Liver (tissue), 8 donors: ENCODE measurements at regions not wholly inside any gene's neighbourhood (a gene's known extent, or its start where the extent isn't known, plus 50 kb on each side); places are given as distances from the start of the nearest gene placed in this dataset.

Experiments
- DNase-seq: peaks from one replicate; pipeline ENCODE4 v3.0.0-alpha.2; 2017; ENCODE audit warnings: low spot score
- H3K27ac ChIP-seq, 2 donors: one replicate each; pipeline ENCODE4 v1.7.0; 2013; ENCODE audit warnings: inconsistent platforms in 2 of 2, low read length in 2 of 2, control low read depth in 1 of 2, low read depth in 1 of 2, mild to moderate bottlenecking in 1 of 2
- H3K27me3 ChIP-seq, 4 donors: one replicate each; pipeline versions ENCODE4 v1.6.1 to v1.7.0; 2013; ENCODE audit warnings: low read length in 3 of 4, inconsistent platforms in 1 of 4, mild to moderate bottlenecking in 1 of 4, moderate library complexity in 1 of 4; ENCODE audit not compliant: control insufficient read depth in 4 of 4, insufficient read depth in 4 of 4
- H3K36me3 ChIP-seq, 4 donors: one replicate each; pipeline versions ENCODE4 v1.6.1 to v1.7.0; 2013; ENCODE audit warnings: low read length in 3 of 4, mild to moderate bottlenecking in 3 of 4, low read depth in 1 of 4, moderate library complexity in 1 of 4; ENCODE audit not compliant: control insufficient read depth in 4 of 4, insufficient read depth in 3 of 4
- H3K4me1 ChIP-seq, 4 donors: one replicate each; pipeline versions ENCODE4 v1.6.1 to v1.7.0; 2013; ENCODE audit warnings: low read length in 3 of 4, mild to moderate bottlenecking in 3 of 4, moderate library complexity in 1 of 4; ENCODE audit not compliant: control insufficient read depth in 4 of 4, insufficient read depth in 4 of 4
- H3K4me3 ChIP-seq, 3 donors: one replicate each; pipeline versions ENCODE4 v1.6.1 to v1.7.0; 2013; ENCODE audit warnings: low read length in 3 of 3, control low read depth in 1 of 3, low read depth in 1 of 3, mild to moderate bottlenecking in 1 of 3
- H3K9ac ChIP-seq, 2 donors: one replicate each; pipeline ENCODE4 v1.7.0; 2013; ENCODE audit warnings: low read length in 2 of 2, mild to moderate bottlenecking in 2 of 2, moderate library complexity in 2 of 2, control low read depth in 1 of 2, low read depth in 1 of 2
- H3K9me3 ChIP-seq, 4 donors: one replicate each; pipeline versions ENCODE4 v1.6.1 to v1.7.0; 2013; ENCODE audit warnings: low read length in 3 of 4; ENCODE audit not compliant: control insufficient read depth in 4 of 4
- ATF3 ChIP-seq: IDR thresholded peaks from 2 replicates; pipeline ENCODE4 v1.6.1; 2016; ENCODE audit warnings: antibody characterized with exemption
- CTCF ChIP-seq: fragments of 150-350 bp; IDR thresholded peaks from 2 replicates; pipeline ENCODE4 v1.5.1; 2017; ENCODE audit warnings: improper control_type of control experiment, low read depth, low read length; ENCODE audit not compliant: missing input control
- EGR1 ChIP-seq, 2 donors: IDR thresholded peaks; 2 replicates each; pipeline ENCODE4 v1.6.1; 2016 to 2018; ENCODE audit warnings: antibody characterized with exemption in 2 of 2, low read depth in 2 of 2
- FOXA1 ChIP-seq: IDR thresholded peaks from 2 replicates; pipeline ENCODE4 v1.6.1; 2016; ENCODE audit warnings: antibody characterized with exemption
- FOXA2 ChIP-seq: IDR thresholded peaks from 2 replicates; pipeline ENCODE4 v1.6.1; 2016; ENCODE audit warnings: antibody characterized with exemption
- GABPA ChIP-seq, 2 donors: IDR thresholded peaks in 1 of 2; conservative IDR thresholded peaks in 1 of 2; 2 replicates each; pipeline ENCODE4 v1.6.1; 2016; ENCODE audit warnings: antibody characterized with exemption in 2 of 2, mild to moderate bottlenecking in 1 of 2, moderate library complexity in 1 of 2
- HNF4A ChIP-seq, 2 donors: conservative IDR thresholded peaks; 2 replicates each; pipeline ENCODE4 v1.6.1; 2016; ENCODE audit warnings: antibody characterized with exemption in 2 of 2, mild to moderate bottlenecking in 2 of 2
- HNF4G ChIP-seq: IDR thresholded peaks from 2 replicates; pipeline ENCODE4 v1.6.1; 2016; ENCODE audit warnings: antibody characterized with exemption
- MAX ChIP-seq: IDR thresholded peaks from 2 replicates; pipeline ENCODE4 v1.6.1; 2016; ENCODE audit warnings: antibody characterized with exemption
- NR2F2 ChIP-seq: IDR thresholded peaks from 2 replicates; pipeline ENCODE4 v1.6.1; 2016; ENCODE audit warnings: antibody characterized with exemption
- REST ChIP-seq: IDR thresholded peaks from 2 replicates; pipeline ENCODE4 v1.6.1; 2016; ENCODE audit warnings: antibody characterized with exemption, mild to moderate bottlenecking
- RXRA ChIP-seq, 2 donors: IDR thresholded peaks; 2 replicates each; pipeline ENCODE4 v1.6.1; 2017 to 2018; ENCODE audit warnings: antibody characterized with exemption in 2 of 2, mild to moderate bottlenecking in 1 of 2
- SP1 ChIP-seq: IDR thresholded peaks from 2 replicates; pipeline ENCODE4 v1.6.1; 2018; ENCODE audit warnings: antibody characterized with exemption, mild to moderate bottlenecking
- TAF1 ChIP-seq: conservative IDR thresholded peaks from 2 replicates; pipeline ENCODE4 v1.6.1; 2016; ENCODE audit warnings: antibody characterized with exemption, mild to moderate bottlenecking
- YY1 ChIP-seq: IDR thresholded peaks from 2 replicates; pipeline ENCODE4 v1.6.1; 2016; ENCODE audit warnings: antibody characterized with exemption, mild to moderate bottlenecking
- WGBS: extraction: QIAGEN DNeasy Blood & Tissue Kit; methylation state at CpG from one replicate; pipeline ENCODE4 v1.1.7; 2013; 5-methylcytosine and 5-hydroxymethylcytosine counted together
- donor health status: healthy.
- donor health status: healthy.
- donor health status: healthy.
- donor health status: healthy.
- donor health status: healthy.

GRCh38 chr9:18233776-18234445 lies 240.0 kb upstream of the ADAMTSL1 start:
- H3K4me1 ChIP-seq = no peaks in the 10 kb centered on the region
- no peak overlapping the region for H3K4me3 ChIP-seq
- no peak overlapping the region for H3K9ac ChIP-seq
- H3K27ac ChIP-seq = no peak overlapping the region
- no peaks in the 10 kb centered on the region for H3K27me3 ChIP-seq
- TF ChIP-seq ATF3 (no peak), SP1 (no peak), MAX (no peak), REST (no peak), YY1 (no peak)
- 73% methylated on average over 6 of the region's 6 CpGs for WGBS
- no peaks in the 10 kb centered on the region for H3K9me3 ChIP-seq
- no peak for DNase-seq
- no peaks in the 10 kb centered on the region for H3K36me3 ChIP-seq

GRCh38 chr9:18235181-18235908 lies 238.6 kb upstream of the ADAMTSL1 start:
- Histone ChIP-seq H3K4me1 (no peaks in the 10 kb centered on the region), H3K9me3 (no peaks in the 10 kb centered on the region), H3K36me3 (no peaks in the 10 kb centered on the region), H3K9ac (no peak overlapping the region), H3K27ac (no peak overlapping the region), H3K4me3 (no peak overlapping the region), H3K27me3 (no peaks in the 10 kb centered on the region)
- DNase-seq = no peak
- TF ChIP-seq FOXA1 = no peak
- 88% methylated on average over 6 of the region's 6 CpGs for whole genome bisulfite sequencing

DNA sequence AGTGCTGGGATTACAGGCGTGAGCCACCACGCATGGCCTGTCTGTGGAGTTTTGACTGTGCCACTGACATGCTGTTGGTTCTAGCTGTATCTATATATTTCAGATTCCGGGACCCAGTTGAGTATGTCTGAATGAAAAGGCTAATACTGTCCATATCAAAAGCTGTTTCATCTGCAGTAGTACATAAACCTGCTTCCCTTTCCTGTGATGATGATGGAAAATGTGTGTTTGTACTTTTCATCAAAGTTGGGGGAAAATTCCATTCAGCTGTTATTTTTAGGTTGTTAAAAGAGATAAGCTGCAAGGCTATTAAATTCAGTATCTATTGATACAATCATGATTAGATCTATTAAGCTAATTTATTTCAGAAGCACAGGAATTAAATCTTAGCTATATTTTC lies 237.6 kb upstream of the ADAMTSL1 start:
- Histone ChIP-seq H3K27me3 (no peaks in the 10 kb centered on the region), H3K9ac (no peak overlapping the region), H3K4me1 (no peaks in the 10 kb centered on the region), H3K9me3 (no peaks in the 10 kb centered on the region), H3K4me3 (no peak overlapping the region), H3K36me3 (no peaks in the 10 kb centered on the region), H3K27ac (no peak overlapping the region)
- DNase-seq = no peak
- 91% methylated on average over 3 of the region's 3 CpGs for WGBS
- TF ChIP-seq TAF1 (no peak), NR2F2 (no peak), RXRA (IDR thresholded peaks at IDR 0.05) (no peak), REST (no peak), YY1 (no peak), SP1 (no peak), HNF4G (no peak), EGR1 (IDR thresholded peaks at IDR 0.05; ENCODE audit: low read depth in 2 of 2) (no peak), FOXA1 (no peak), FOXA2 (no peak), ATF3 (no peak), CTCF (no peak), HNF4A (conservative IDR thresholded peaks at IDR 0.05) (no peak), GABPA (IDR thresholded peaks at IDR 0.05 in 1 of 2, conservative IDR thresholded peaks at IDR 0.05 in 1 of 2) (no peak)
